HG03039 (cell line): ENCODE measurements at regions not wholly inside any gene's neighbourhood (a gene's known extent, or its start where the extent isn't known, plus 50 kb on each side); places are given as distances from the start of the nearest gene placed in this dataset.

Source experiments
- ATAC-seq: cut with Tn5 transposase; IDR thresholded peaks from one replicate; pipeline ENCODE4 v1.9.1; 2021; ENCODE audit warnings: mild to moderate bottlenecking, moderate library complexity; ENCODE audit not compliant: unreplicated experiment

DNA sequence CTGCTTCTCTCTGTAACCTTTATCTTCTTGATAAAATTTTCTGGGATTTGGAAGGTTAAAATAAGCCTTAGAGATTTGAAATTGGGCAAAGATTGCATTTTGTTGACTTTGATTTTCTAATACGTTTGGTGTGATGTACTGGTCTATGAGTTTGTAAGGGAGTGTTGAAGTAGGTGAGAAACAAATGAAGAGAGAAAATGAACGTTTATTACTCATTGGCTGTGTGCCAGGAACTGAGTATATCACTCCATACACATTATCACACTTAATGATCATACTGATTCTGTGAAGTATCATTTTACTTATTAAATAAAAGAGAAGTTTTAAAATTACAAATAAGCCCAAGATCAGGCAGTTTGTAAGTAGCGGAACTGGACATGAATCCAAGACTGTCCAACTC lies 795.1 kb upstream of the ZEB2 start:
- no peak for ATAC-seq

DNA sequence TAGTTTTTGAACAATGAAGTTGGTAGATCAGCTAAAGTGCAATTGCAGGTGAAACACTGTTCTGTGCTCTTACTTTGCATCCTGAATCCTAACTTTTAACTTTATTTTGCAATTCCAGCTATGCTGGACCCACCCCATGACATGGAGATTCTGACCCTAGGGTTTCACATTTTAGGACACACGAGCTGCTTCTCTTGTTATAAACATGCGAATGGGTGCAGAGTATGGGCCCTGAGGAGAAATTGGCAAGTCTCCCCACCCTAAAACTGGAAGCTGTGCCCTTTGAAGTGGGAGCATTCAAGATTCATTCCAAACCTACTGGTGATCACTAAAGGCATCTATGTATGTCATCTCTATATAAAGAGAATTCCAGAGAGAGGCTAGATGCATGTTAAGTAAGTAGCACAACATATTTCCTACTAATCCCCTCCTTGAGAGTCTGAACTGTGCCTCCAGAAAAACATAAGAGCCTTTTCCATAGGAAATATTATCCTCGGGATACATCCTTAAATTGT lies 794.3 kb upstream of the ZEB2 start:
- no peak for ATAC-seq

DNA sequence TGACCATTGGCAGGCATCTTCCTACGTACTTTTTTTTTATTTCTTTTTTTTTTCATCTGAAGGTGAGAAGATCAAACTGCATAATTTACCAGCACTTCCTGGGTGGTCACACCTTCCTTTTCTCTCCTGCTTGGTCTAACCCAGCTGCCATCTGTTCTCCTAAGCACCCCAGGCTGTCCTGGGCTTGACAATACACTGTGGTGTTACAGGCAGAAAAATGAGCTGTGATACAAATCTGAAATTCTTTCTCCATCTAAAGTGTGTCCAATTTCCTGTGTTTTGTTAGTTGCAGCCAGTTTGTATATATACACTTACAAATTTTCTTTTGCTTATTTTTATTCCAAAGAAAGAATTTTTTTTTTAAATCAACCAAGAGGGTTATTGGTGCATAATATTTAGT lies 786.0 kb upstream of the ZEB2 start:
- no peak for ATAC-seq

GRCh38 chr2:145304501-145304900 lies 784.6 kb upstream of the ZEB2 start:
- no peak for ATAC-seq

- ATAC-seq = no peak
Measured at GRCh38 chr2:145303536-145303935, 783.6 kb upstream of the ZEB2 start.

- ATAC-seq = no peak
Measured at GRCh38 chr2:145302886-145303285, 783.0 kb upstream of the ZEB2 start.

DNA sequence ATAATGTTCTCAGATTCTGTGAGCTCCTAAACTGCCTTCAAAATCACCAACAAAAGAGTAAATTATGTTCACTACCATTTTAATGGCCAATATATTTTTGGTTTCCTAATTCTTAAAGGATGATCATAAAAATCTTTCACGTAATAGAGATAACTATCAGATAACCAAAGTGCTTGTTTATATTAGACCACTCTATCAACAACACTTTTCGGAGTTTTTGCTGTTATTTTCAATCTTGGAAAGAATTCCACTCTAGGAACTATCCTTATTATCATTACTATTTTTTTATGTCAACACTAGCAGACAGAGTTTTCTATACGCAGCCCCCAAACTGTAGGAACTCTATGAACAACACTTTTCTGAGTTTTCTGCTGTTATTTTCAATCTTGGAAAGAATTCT lies 782.5 kb upstream of the ZEB2 start:
- no peak for ATAC-seq

DNA sequence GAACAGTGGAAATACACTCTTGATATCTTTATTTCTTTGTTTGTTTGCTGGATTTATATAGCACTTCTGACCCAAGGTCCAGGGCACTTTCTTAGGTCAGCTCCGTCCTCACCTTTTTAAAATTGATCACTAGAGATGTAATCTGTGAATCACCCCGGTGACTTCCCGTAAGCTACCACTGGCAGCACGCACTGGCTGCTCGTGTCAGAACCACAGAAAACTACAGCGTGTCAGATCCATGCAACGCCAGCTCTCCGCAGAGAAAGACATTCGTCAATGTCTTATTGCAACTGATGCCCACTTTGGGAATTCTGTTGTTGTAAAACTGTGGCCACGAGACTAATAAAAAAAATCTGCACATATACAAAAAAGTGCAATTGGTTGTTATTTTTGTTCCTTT lies 779.4 kb upstream of the ZEB2 start:
- ATAC-seq = no peak

- no peak for ATAC-seq
Measured at GRCh38 chr2:145292166-145292565, 772.2 kb upstream of the ZEB2 start.

GRCh38 chr2:145290986-145291385 lies 771.1 kb upstream of the ZEB2 start:
- ATAC-seq = no peak

DNA sequence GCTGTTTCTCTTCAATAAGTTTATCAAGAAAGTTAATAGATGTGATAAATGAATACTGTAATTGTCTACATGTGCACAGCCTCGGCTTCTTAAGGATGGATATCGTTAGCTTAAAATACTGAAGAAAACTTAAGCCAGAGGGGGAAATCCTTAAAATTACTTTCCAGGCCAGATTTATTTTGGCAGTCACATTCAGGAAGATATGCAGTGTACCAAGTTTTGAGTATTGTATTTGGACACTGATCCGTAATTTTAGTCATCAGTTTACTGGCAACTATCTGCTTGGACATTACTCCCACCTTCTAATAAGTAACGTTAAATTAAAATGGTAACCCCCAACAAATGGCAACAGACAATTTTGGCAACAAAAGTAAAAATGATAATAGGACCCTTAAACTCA lies 770.0 kb upstream of the ZEB2 start:
- ATAC-seq = no peak

- no peak for ATAC-seq
Measured at GRCh38 chr2:145288650-145289496, 769.0 kb upstream of the ZEB2 start.

DNA sequence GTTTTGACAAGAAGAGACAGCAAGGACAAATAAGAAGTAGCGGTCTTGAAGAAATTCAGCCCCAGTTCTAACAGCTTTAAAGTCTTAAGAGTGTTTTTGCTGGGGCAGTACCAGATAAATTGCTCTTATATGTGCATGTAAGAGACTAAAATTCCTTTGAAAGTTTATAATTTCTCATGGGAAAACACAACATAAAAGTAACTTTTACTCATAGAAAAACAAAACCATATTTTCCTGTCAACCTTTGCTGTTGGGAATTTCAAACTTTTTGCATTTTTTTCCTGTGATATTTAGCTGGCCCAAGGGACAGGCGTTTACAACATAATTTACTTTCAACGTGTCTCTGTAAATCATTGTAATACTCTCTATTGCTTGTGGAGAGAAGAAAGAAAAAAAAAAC lies 767.8 kb upstream of the ZEB2 start:
- ATAC-seq = no peak

- ATAC-seq = no peak
Measured at GRCh38 chr2:145286716-145287275, 766.9 kb upstream of the ZEB2 start.

DNA sequence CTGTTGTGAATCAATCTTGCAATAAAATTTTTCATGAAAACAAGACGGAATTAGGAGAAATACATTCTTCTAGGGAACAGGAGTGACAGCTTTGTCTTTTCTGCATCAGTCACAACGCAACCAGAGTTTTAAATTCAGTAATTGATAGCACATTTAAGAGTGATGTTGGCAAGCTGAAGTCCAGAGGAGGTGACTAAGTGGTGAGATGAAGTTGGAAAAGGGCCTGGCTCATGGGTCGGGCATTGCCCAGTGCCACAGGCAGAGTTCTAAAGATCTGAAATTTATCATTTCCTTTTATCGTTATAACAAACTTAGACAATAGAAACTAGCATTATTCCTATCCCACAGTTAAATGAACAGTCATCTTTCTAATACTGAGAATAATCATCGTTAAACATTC lies 764.6 kb upstream of the ZEB2 start:
- no peak for ATAC-seq

GRCh38 chr2:145283131-145283530 lies 763.2 kb upstream of the ZEB2 start:
- no peak for ATAC-seq

GRCh38 chr2:145277922-145278321 lies 758.0 kb upstream of the ZEB2 start:
- no peak for ATAC-seq

DNA sequence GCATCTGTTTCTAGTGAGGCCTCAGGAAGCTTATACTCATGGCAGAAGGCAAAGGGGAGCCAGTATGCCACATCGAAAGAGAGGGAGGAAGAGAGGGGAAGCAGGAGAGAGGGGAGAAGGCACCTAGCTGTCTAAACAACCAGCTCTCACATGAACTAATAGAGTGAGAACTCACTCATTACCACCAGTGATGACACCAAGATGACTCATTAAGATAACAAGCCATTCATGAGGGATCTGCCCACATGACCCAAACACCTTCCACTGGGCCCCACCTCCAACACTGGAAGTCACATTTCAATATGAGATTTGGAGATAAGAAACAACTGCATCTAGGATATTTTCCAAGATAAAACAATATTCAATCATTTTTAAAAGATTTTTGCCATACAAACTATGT lies 753.9 kb upstream of the ZEB2 start:
- ATAC-seq = no peak

- no peak for ATAC-seq
Measured at GRCh38 chr2:145268931-145269330, 749.0 kb upstream of the ZEB2 start.

DNA sequence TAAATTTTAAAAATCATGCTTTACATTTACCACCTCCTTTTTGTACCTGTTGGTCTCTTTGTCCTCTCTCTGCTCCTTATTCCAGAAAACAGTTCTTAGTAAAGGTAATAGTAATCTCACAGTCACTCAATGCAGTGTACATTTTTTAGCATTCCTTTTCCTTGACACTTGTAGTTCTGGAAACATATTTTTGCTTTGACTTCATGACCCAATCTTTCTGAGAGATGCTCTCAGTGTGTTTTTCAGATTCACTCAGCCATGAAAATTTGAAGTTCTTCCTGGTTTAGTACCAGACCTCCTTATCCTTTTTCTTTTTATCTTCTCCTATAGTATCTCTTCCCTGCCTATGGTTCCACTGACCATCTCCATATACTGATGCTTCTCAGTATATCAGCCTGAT lies 747.5 kb upstream of the ZEB2 start:
- ATAC-seq = no peak

DNA sequence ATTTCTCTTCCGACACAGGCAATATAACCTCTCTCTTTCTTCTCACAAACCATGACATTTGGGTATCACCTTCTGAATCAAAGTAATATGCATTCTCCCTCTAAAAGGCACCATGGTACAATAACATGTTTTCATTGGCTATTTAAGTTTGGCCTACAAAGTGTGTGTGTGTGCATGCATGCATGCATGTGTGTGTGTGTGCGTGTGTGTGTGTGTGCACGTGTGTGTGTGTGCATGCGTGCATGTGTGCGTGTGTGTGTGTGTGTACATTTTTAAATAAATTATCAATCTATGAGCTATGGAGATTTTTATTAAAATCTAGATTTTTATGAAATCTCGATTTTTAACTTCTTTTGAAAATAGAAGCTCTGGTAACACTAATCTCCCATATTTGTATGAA lies 745.3 kb upstream of the ZEB2 start:
- ATAC-seq = no peak

DNA sequence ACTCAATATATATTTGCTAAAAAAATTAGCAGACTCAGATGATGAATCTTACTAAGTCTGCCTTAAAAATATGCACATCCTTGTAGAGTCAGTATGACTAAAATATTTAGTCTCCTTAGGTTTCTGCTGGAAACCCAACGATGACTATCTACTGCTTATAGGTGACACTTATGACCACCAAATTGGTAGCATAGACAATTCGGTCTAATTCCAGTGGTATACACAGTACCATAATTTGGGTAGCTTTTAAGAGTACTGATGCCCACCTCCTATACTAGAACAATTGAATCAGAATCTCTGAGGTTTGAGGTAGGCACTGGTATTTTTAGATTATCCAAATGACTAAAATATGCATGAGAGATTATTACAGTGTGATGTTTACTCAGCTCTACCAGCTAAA lies 740.8 kb upstream of the ZEB2 start:
- no peak for ATAC-seq

DNA sequence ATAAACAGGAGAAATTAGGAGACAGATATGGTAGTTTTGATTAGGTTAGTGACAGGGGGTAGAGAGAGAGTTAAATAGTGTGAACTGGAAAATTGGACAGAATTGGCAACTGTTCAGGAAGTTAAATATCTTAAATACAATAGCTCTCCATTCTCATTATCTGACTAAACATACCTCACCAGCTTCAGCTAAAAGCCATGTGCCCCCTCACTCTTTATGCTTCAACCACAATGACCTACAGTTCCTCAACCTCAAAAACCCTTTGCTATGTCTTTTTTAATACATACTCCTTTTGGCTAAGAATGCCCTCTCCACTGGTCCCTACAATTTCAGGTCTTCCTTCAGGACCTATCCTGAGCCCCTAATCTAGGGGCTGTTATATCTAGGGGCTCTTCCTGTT lies 740.2 kb upstream of the ZEB2 start:
- ATAC-seq = no peak
